HG02884 (cell line): ENCODE measurements at regions not wholly inside any gene's neighbourhood (a gene's known extent, or its start where the extent isn't known, plus 50 kb on each side); places are given as distances from the start of the nearest gene placed in this dataset.
A peak's percentile ranks its signal among the peaks of the same experiment; 100 is the strongest.
"Not testable (repeated sequence)": the region's sequence is repeated elsewhere in the genome, so short reads cannot be mapped to it uniquely, and the experiment has no call there.

Source experiments
- ATAC-seq: cut with Tn5 transposase; IDR thresholded peaks from one replicate; pipeline ENCODE4 v1.9.1; 2021; ENCODE audit warnings: mild to moderate bottlenecking, moderate library complexity; ENCODE audit not compliant: unreplicated experiment

- ATAC-seq: no peak
Observed at GRCh38 chr5:91315701-91316100, 67.4 kb downstream of the ARRDC3 start.

GRCh38 chr5:91313757-91314673 lies 69.1 kb downstream of the ARRDC3 start:
- ATAC-seq: peak; percentile 62

GRCh38 chr5:91312698-91313097 lies 70.4 kb downstream of the ARRDC3 start:
- ATAC-seq: no peak

- peak; percentile 85 for ATAC-seq
Observed at GRCh38 chr5:91311697-91312501, 71.2 kb downstream of the ARRDC3 start.

GRCh38 chr5:91311168-91311696 lies 71.9 kb downstream of the ARRDC3 start:
- peak; percentile 3 for ATAC-seq

DNA sequence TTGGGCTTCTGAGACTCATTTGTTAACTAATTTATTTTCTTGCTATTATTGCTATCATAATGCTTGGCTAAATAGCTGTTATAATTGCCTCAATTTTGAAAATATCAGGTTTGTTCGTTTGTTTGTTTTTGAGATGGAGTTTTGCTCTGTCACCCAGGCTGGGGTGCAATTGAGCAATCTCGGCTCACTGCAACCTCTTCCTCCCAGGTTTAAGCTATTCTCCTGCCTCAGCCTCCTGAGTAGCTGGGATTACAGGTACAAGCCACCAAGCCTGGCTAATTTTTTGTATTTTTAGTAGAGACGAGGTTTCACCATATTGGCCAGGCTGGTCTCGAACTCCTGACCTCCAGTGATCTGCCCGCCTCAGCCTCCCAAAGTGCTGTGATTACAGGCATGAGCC lies 75.0 kb downstream of the ARRDC3 start:
- ATAC-seq: not testable (repeated sequence)

DNA sequence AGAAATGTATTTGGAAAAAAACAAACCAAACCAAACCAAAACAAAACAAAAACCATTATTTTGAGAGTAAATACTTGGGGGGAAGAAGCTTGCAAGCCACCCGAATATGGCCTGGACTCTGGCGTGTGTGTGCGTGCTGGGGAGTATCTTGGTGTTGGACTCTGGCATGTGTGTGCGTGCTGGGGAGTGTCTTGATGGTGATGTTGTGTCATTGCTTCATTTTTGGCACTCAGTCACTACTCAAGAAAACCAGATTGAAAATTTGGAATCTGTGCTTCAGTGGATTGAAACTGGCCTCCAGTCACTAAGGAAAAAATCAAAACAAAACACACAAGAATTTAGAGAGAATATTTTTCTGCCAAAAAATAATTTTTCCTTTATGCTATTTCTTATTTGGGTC lies 76.1 kb downstream of the ARRDC3 start:
- no peak for ATAC-seq

DNA sequence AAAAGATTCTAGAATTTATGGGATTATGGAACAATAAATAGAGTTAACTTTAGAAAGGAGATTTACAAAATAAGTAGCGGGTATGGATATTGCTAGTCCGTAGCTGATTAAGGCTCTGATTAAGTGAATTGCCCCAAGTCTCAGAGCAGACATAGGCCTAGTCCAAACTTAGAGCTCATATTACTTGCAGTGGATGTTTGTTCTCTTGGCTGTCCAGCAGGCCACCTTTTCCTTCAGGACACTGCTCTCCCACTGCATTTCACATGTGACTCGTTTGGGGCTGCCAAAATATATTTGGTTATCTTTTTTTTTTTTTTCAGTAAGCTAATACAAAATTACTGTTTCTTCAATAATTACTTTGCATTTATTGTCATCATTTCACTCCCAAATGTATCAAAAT lies 76.6 kb downstream of the ARRDC3 start:
- ATAC-seq: no peak

DNA sequence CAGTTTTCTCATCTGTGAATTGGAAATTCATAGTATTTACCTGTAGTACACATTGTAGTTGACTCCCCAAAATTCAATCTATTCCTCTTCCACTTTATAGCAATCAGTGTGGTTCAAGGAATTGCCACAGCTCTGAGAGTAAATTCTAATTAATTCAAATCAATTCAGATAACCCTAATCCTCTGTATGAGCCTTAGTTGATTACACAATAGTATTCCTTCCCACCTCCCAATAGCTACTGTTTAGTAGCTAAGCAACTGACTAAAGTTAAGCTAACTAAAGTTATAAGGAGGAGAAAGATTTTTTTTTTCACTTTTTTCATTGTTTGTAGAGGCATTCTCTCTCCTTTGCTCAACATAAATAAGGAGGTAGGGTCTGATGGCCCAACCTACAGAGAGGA lies 77.5 kb downstream of the ARRDC3 start:
- ATAC-seq: no peak

GRCh38 chr5:91304015-91304414 lies 79.1 kb downstream of the ARRDC3 start:
- not testable (repeated sequence) for ATAC-seq

- ATAC-seq: no peak
Observed at GRCh38 chr5:91302958-91303357, 80.2 kb downstream of the ARRDC3 start.

GRCh38 chr5:91302305-91302704 lies 80.8 kb downstream of the ARRDC3 start:
- no peak for ATAC-seq

- ATAC-seq: no peak
Observed at GRCh38 chr5:91301106-91301846, 81.8 kb downstream of the ARRDC3 start.

DNA sequence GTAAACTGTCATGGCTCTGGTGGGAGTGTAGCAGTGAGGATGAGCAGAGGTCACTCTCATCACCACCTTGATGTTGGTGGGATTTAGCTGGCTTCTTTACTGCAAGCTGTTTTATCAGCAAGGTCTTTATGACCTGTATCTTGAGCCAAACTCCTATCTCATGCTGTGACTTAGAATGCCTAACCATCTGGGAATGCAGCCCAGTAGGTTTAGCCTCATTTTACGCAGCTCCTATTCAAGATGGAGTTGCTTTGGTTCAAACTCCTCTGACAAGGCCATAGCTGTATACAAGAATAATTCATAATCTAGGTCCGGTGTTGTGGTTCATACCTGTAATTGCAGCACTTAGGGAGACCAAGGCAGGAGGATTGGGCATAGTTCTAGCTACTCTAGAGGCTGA lies 85.1 kb downstream of the ARRDC3 start:
- no peak for ATAC-seq

- no peak for ATAC-seq
Observed at GRCh38 chr5:91296674-91297143, 86.4 kb downstream of the ARRDC3 start.

DNA sequence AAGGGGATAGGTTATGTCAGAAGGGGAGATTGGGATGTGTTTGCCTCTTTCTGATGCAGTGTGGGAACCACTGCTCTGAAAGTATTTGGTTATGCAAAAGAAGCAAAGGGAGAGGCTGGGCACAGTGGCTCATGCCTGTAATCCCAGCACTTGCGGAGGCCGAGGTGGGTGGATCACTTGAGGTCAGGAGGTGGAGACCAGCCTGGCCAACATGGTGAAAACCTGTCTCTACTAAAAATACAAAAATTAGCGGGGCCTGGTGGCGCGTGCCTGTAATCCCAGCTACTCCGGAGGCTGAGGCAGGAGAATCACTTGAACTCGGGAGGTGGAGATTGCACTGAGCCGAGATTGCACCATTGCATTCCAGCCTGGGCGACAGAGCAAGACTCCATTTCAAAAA lies 87.0 kb downstream of the ARRDC3 start:
- not testable (repeated sequence) for ATAC-seq

DNA sequence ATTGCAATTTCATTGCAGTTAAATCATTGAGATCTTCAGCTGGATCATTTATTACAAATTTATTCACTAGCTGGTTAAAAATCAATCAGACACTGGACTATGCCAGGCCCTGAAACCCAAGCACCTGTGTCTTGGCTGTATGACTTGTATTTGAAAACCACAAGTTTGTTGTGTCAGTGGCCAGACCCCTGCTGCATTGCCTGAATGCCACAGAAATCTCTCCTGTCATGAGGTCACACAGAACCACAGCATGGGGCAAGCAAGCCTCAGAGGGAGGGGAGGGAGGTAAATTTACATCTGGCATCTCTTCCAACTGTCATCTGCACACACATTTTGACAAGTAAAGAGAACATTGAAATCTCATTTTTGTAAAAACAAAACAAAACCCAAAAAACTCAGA lies 90.0 kb downstream of the ARRDC3 start:
- peak; percentile 70 for ATAC-seq

DNA sequence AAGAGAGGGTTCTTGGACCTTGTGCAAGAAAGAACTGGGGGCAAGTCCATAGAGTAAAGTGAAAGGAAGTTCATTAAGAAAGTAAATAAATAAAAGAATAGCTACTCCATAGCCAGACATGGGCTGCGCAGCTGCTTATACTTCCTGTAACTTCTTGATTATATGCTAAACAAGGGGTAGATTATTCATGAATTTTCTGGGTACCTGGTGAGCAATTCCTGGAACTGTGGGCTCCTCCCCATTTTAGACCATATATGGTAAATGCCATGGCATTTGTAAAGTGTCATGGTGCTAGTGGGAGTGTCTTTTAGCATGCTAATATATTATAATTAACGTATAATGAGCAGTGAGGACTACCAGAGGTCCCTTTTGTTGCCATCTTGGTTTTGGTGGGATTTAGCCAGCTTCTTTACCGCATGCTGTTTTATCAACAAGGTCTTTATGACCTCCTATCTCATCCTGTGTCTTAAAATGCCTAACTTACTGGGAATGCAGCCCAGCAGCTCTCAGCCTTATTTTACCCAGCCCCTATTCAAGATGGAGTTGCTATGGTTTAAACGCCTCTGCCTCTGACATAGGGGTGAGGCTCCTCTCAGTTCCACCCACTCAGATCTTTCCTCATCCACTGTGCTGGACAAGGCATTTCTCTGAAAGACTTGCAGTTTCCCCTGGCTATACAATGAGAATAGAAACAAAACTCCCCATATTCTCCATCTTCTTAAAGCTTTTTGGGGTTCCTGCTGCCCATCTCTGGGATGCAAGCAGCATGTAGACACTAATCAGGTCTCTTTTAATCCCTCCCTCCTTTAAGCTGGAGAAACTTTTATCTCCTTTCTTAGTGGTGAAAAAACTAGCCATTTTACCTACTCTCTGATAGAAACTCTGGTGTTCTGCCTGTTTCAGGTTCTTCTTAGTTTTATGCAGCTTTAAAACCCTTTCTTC lies 91.2 kb downstream of the ARRDC3 start:
- ATAC-seq: no peak

DNA sequence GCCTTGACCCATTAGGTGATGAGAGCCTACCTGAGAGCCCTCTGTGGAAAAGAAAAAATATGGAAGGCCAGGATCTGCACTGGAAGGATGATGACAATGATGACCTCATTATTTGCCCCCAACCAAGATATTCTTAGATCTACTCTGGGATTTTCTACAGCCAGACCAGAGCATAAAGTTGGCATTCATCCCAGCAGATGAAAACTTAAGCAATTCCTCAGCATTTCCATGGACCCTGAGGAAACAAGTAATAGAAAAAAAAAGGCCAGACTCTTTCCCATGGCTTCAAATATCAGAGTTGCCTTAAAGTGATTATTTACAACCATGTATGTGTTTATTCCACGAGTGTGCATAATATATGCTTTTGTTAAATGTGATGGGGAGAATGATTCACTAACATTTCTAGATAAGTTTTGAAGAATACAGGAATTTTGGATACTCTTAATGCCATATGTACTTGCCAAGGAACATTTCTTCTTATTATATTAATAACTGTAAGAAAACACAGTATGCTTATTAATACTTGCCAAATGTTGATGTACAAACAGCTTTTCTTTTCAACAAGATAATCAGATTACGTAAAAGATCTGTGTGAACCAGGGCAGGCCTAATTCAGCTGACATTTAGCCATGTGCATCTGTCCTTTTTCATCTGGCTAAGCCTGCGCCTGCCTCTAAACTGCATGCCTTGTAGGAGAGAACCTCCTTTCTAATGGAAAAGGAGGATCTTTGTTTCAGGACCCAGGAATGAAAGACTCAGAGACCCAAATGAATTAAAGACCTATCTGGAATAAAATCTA lies 94.8 kb downstream of the ARRDC3 start:
- ATAC-seq: no peak
